ENCODE measurements at regions not wholly inside any gene's neighbourhood (a gene's known extent, or its start where the extent isn't known, plus 50 kb on each side); places are given as distances from the start of the nearest gene placed in this dataset.
"Not testable (repeated sequence)": the region's sequence is repeated elsewhere in the genome, so short reads cannot be mapped to it uniquely, and the experiment has no call there.

- intact Hi-C loops (cut with DNase I): no loop called here
- TF ChIP-seq CTCF (IDR thresholded peaks at IDR 0.05) (no peak), POLR2A (IDR thresholded peaks at IDR 0.05) (no peak)
- no peak for ATAC-seq
- H3K9me3 ChIP-seq: no peaks in the 10 kb centered on the region
- H3K27me3 ChIP-seq: no peaks in the 10 kb centered on the region
- H3K27ac ChIP-seq: no peak overlapping the region
- H3K4me1 ChIP-seq: no peaks in the 10 kb centered on the region
- no peaks in the 10 kb centered on the region for H3K36me3 ChIP-seq (replicated peaks in 1 of 2; ENCODE audit: insufficient read depth in 1 of 2, low read depth in 2 of 2)
- no peak overlapping the region for H3K4me3 ChIP-seq
- WGBS, 2 donors: 95 to 97% methylated on average over 12 to 34 of the region's 39 CpGs
- no peak for DNase-seq
Measured at GRCh38 chr4:25506032-25506571, 129.0 kb downstream of the ANAPC4 start.

DNA sequence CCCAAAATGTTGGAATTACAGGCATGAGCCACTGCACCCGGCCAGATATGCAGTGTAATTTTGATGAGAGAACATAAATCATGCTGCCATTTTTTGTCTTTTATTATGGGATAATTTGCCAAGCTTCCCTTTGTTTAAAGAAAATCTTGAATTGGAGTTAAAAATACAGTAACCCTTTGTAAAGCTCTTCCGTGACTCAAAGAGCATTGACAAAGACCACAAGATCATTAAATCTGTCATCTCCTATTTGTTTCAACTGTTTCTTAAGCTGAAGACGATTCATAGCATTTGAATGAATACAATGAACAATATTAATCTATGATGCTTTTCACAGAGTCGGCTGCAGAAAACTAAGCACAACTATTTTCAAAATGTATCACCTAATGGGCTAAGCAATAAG lies 132.6 kb downstream of the ANAPC4 start:
- intact Hi-C loops (cut with DNase I): no loop called here
- WGBS, 2 donors: 40 to 49% methylated on average over 4 of the region's 4 CpGs

DNA sequence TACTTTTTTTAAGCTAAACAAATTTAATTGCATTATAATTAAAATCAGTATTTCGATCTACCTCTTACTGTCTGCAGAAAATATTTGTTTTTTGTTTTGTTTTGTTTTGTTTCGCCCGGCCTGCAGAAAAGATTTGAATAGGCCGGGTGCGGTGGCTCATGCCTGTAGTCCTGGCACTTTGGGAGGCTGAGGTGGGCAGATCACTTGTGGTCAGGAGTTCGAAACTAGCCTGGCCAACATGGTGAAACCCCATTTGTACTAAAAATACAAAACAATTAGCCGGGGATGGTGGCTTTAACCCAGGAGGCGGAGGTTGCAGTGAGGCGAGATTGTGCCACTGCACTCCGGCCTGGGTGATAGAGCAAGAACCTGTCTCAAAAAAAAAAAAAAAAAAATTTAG lies 134.8 kb downstream of the ANAPC4 start:
- H3K4me3 ChIP-seq; ATAC-seq; H3K9me3 ChIP-seq; DNase-seq; H3K27ac ChIP-seq; H3K27me3 ChIP-seq; H3K36me3 ChIP-seq (replicated peaks in 1 of 2; ENCODE audit: insufficient read depth in 1 of 2, low read depth in 2 of 2); H3K4me1 ChIP-seq; intact Hi-C loops (cut with DNase I): not testable (repeated sequence)
- WGBS, 2 donors: 89 to 91% methylated on average over 10 of the region's 10 CpGs

More for the DNA sequence above, 132.6 kb downstream of the ANAPC4 start:
- Histone ChIP-seq H3K27ac (no peak overlapping the region), H3K27me3 (no peaks in the 10 kb centered on the region), H3K9me3 (no peaks in the 10 kb centered on the region), H3K4me3 (no peak overlapping the region), H3K4me1 (no peaks in the 10 kb centered on the region), H3K36me3 (replicated peaks in 1 of 2; ENCODE audit: insufficient read depth in 1 of 2, low read depth in 2 of 2) (no peaks in the 10 kb centered on the region)
- no peak for DNase-seq
- ATAC-seq: no peak
- TF ChIP-seq CTCF (IDR thresholded peaks at IDR 0.05) (no peak), POLR2A (IDR thresholded peaks at IDR 0.05) (no peak)

GRCh38 chr4:25513814-25514213 lies 136.8 kb downstream of the ANAPC4 start:
- H3K27ac ChIP-seq: no peak overlapping the region
- no peaks in the 10 kb centered on the region for H3K36me3 ChIP-seq (replicated peaks in 1 of 2; ENCODE audit: insufficient read depth in 1 of 2, low read depth in 2 of 2)
- 86 to 89% methylated on average over 4 of the region's 4 CpGs for WGBS, 2 donors
- no peaks in the 10 kb centered on the region for H3K27me3 ChIP-seq
- intact Hi-C loops (cut with DNase I): no loop called here
- H3K9me3 ChIP-seq: no peaks in the 10 kb centered on the region
- no peaks in the 10 kb centered on the region for H3K4me1 ChIP-seq
- TF ChIP-seq CTCF (IDR thresholded peaks at IDR 0.05): no peak
- TF ChIP-seq POLR2A (IDR thresholded peaks at IDR 0.05): no peak
- DNase-seq (no peak), ATAC-seq (no peak)
- no peak overlapping the region for H3K4me3 ChIP-seq

DNA sequence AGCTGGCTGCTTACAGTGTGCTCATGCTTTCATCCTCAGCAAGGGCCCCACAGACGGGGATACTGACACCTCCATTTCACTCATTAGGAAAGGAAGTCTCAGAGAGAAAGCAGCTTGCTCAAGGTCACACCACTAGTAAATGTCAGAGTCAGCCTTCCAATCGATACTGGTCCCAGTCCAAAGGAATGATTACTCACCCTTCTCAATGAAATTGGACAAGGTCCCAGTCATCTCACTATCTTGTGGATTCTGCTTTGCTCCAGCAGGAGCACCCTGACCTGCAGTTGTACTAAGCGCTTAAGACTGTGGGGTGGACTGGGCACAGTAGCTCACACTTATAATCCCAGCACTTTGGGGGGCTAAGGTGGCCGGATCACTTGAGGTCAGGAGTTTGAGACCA lies 132.2 kb upstream of the SLC34A2 start:
- Histone ChIP-seq H3K4me3 (no peak overlapping the region), H3K4me1 (peaks cover 11% of the 10 kb centered on the region), H3K9me3 (no peaks in the 10 kb centered on the region), H3K27ac (peak overlapping the region in 2 of 4 donors; percentile 36 to 66), H3K36me3 (replicated peaks in 1 of 2; ENCODE audit: insufficient read depth in 1 of 2, low read depth in 2 of 2) (no peaks in the 10 kb centered on the region), H3K27me3 (no peaks in the 10 kb centered on the region)
- ATAC-seq: peak; percentile 79
- intact Hi-C loops (cut with DNase I): no loop called here
- no peak for TF ChIP-seq POLR2A (IDR thresholded peaks at IDR 0.05)
- peak in 1 of 7 experiments; percentile 6 for TF ChIP-seq CTCF (IDR thresholded peaks at IDR 0.05)
- peak in 3 of 4 donors; percentile 26 to 59 (median 44) for DNase-seq
- 20 to 35% methylated on average over 4 of the region's 4 CpGs for WGBS, 2 donors
